ENCODE measurements at regions not wholly inside any gene's neighbourhood (a gene's known extent, or its start where the extent isn't known, plus 50 kb on each side); places are given as distances from the start of the nearest gene placed in this dataset.

DNA sequence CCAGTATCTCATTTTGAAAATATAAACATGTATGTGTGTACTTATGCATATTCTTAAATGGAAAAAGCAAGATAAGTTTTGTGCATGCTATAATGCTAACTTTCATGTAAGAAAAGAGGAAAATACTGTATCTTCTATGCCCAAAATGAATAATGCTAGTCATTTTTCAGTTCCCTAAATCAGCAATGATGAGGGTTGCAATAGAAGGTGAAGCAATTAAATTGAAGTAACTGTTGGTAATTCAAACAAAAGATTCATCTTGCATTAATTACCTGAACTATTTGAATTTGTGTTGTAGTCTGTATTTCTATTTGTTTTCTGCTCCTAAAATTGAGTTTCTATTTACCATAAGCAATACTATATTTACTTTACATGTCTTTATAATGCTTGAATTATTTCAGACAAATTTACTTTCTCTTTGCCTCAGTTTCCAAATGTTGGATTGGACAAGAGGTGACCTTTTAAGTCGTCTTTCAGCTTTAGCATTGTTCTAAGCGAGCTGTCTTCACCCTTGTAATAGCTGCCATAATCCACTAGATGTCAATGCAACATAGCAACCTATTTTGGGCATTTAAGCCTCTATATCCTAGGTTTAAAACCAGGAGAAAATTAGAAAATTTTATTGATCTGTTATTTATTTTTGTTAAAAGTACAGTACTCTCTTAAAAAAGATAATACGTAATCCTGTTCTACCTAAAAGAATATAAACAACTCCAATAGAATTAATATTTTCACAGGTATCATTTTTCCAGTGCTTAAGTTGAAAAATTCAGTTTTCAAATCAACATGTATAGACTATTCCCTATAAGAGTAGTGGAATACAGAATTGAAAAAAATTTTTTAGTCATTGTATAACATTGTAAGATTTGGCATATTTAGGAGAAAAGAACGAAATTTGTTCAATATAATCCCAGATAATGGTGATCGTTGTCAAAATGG is 52.3 kb upstream of the IFNGR1 start:
- DNase-seq (ENCODE audit: low read depth) = peak; percentile 31

- no peak for DNase-seq (ENCODE audit: low read depth)
Observed at GRCh38 chr6:137269803-137270202, 50.6 kb upstream of the IFNGR1 start.

DNA sequence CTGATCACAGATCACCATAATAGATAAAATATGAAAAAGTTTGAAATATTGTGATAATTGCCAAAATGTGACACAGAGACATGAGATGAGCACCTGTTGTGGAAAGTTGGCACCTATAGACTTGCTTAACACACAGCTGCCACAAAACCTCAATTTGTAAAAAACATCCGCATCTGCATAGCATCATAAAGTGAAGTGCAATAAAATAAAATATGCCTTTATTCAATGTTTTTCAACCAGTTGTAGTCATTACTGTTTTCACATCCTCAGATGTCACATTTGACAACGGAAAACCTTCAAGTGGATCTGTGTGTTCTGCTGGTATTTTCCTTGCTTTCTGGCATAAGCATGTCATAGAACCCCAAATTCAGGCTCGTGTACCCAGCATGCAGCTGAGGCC is 50.2 kb upstream of the IFNGR1 start:
- no peak for DNase-seq (ENCODE audit: low read depth)
